ENCODE measurements at regions not wholly inside any gene's neighbourhood (a gene's known extent, or its start where the extent isn't known, plus 50 kb on each side); places are given as distances from the start of the nearest gene placed in this dataset.

- no peak overlapping the region for H3K4me3 ChIP-seq (ENCODE audit: low read depth, low read length)
Observed at GRCh38 chr22:49451070-49451840, 376.4 kb downstream of the BRD1 start.

- no peak overlapping the region for H3K4me3 ChIP-seq (ENCODE audit: low read depth, low read length)
Observed at GRCh38 chr22:49450498-49450897, 377.2 kb downstream of the BRD1 start.

GRCh38 chr22:49449811-49450446 lies 377.7 kb downstream of the BRD1 start:
- no peak overlapping the region for H3K4me3 ChIP-seq (ENCODE audit: low read depth, low read length)

GRCh38 chr22:49449377-49449776 lies 378.3 kb downstream of the BRD1 start:
- H3K4me3 ChIP-seq (ENCODE audit: low read depth, low read length): no peak overlapping the region

- H3K4me3 ChIP-seq (ENCODE audit: low read depth, low read length): no peak overlapping the region
Observed at GRCh38 chr22:49448526-49448925, 379.1 kb downstream of the BRD1 start.

- no peak overlapping the region for H3K4me3 ChIP-seq (ENCODE audit: low read depth, low read length)
Observed at GRCh38 chr22:49447837-49448236, 379.8 kb downstream of the BRD1 start.

- no peak overlapping the region for H3K4me3 ChIP-seq (ENCODE audit: low read depth, low read length)
Observed at GRCh38 chr22:49446759-49447710, 380.6 kb downstream of the BRD1 start.

- no peak overlapping the region for H3K4me3 ChIP-seq (ENCODE audit: low read depth, low read length)
Observed at GRCh38 chr22:49446145-49446758, 381.4 kb downstream of the BRD1 start.

GRCh38 chr22:49444781-49445180 lies 382.9 kb downstream of the BRD1 start:
- no peak overlapping the region for H3K4me3 ChIP-seq (ENCODE audit: low read depth, low read length)

- no peak overlapping the region for H3K4me3 ChIP-seq (ENCODE audit: low read depth, low read length)
Observed at GRCh38 chr22:49440931-49441330, 386.7 kb downstream of the BRD1 start.

GRCh38 chr22:49439373-49439772 lies 388.3 kb downstream of the BRD1 start:
- no peak overlapping the region for H3K4me3 ChIP-seq (ENCODE audit: low read depth, low read length)

- no peak overlapping the region for H3K4me3 ChIP-seq (ENCODE audit: low read depth, low read length)
Observed at GRCh38 chr22:49437956-49438355, 389.7 kb downstream of the BRD1 start.

- H3K4me3 ChIP-seq (ENCODE audit: low read depth, low read length): no peak overlapping the region
Observed at GRCh38 chr22:49437356-49437755, 390.3 kb downstream of the BRD1 start.

- no peak overlapping the region for H3K4me3 ChIP-seq (ENCODE audit: low read depth, low read length)
Observed at GRCh38 chr22:49436056-49436455, 391.6 kb downstream of the BRD1 start.

GRCh38 chr22:49435596-49435995 lies 392.1 kb downstream of the BRD1 start:
- no peak overlapping the region for H3K4me3 ChIP-seq (ENCODE audit: low read depth, low read length)

- no peak overlapping the region for H3K4me3 ChIP-seq (ENCODE audit: low read depth, low read length)
Observed at GRCh38 chr22:49433717-49434611, 393.7 kb downstream of the BRD1 start.

GRCh38 chr22:49432897-49433443 lies 394.7 kb downstream of the BRD1 start:
- no peak overlapping the region for H3K4me3 ChIP-seq (ENCODE audit: low read depth, low read length)

GRCh38 chr22:49432211-49432896 lies 395.3 kb downstream of the BRD1 start:
- H3K4me3 ChIP-seq (ENCODE audit: low read depth, low read length): no peak overlapping the region

GRCh38 chr22:49431551-49431950 lies 396.1 kb downstream of the BRD1 start:
- no peak overlapping the region for H3K4me3 ChIP-seq (ENCODE audit: low read depth, low read length)
